ENCODE measurements at regions not wholly inside any gene's neighbourhood (a gene's known extent, or its start where the extent isn't known, plus 50 kb on each side); places are given as distances from the start of the nearest gene placed in this dataset.

DNA sequence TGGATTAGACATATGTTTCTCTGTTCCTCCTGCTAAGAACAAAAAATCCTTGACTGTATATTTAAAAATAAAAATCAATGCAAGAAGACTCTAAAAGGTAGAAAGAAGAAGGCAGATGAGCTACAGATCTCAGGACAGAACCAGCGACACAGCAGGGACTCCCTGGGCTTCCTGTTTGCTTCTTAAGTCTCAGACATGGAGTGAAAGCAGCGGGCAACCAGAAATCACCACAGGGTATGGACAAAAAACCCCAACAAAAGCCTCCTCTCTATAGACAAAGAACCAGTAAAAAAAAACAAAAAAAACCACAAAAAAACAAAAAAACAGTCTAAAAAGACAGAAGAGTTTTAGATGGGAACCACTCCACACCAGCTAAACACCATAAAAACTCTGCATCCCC lies 971.0 kb upstream of the GYPC start:
- TF ChIP-seq POLR2A (IDR thresholded peaks at IDR 0.05) = no peak
- no peak for TF ChIP-seq CTCF (IDR thresholded peaks at IDR 0.05 in 4 of 5, conservative IDR thresholded peaks at IDR 0.05 in 1 of 5)

All from gastrocnemius medialis (tissue), 4 donors.